Stimulated activated CD4-positive, alpha-beta T cell treated with anti-CD3 and anti-CD28 coated beads, Interleukin-2, amount 100 ng/mL, for 48 hours (primary cell): ENCODE measurements at regions not wholly inside any gene's neighbourhood (a gene's known extent, or its start where the extent isn't known, plus 50 kb on each side); places are given as distances from the start of the nearest gene placed in this dataset.
"Not testable (repeated sequence)": the region's sequence is repeated elsewhere in the genome, so short reads cannot be mapped to it uniquely, and the experiment has no call there.

Experiments
- DNase-seq, 2 donors: peaks; one replicate each; pipeline ENCODE4 v3.0.0-alpha.2; 2020

DNA sequence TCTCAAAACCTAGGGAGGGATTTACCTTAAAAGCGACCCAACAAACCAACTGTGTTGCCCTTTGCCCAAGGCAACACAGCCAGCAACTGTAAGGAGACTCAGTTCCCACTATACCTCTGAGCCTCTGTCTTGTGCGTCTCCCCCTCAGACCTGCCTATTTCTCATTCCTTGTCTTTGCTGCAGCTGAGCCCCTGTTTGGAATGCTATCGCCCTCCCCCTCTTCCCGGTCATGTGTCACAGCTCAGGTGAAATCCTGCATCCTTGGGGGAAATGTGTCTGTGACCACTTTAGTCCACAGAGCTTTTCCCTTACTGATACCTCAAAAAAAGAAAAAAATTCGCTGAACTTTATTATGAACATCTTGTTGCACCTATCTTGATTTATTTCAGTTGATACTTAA lies 52.0 kb upstream of the LRIG1 start:
- DNase-seq: no peak

DNA sequence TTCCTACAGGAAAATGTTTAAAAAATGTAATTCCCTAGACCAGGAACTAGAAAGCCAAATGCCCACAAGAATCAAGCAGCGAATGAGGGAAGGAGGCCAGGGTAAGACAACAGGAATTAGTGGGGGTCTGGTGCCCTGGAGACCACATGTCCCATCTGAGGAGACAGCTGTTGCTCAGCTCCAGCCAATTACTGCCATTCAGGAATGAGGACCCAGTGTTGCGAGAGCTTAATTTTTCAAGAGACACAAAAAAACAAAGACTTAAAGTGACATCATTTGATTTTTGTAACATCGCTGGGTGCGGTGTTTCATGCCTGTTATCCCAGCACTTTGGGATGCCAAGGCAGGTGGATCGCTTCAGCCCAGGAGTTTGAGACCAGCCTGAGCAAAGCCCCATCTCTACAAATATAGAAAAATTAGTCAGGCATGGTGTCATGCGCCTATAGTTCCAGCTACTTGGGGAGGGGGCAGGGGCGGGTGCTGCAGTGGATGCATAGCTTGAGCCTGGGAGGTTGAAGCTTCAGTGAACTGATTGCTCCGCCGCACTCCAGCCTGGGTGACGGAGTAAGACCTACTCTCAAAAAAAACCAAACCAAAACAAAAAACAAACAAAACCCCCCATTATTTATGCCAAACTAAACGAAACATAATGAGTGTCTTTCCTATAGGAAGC lies 52.8 kb upstream of the LRIG1 start:
- DNase-seq: no peak

DNA sequence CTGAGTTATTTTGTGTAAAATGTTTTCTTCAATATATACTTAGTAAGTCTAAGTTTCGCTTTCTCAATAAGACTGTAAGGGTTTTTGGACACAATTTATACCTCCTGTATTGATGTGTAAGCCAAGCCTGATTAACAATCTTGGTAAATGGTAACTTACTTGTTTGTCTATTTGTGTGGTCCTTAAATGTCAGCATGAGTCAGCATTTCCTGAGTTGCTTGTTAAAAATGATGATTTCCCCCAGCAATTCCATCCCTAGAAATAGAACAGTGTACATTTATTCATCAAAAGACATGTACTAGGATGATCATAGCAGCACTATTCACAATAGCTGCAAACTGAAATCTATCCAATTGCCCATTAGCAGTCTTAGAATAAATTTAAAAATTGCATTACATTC lies 53.4 kb upstream of the LRIG1 start:
- no peak for DNase-seq

DNA sequence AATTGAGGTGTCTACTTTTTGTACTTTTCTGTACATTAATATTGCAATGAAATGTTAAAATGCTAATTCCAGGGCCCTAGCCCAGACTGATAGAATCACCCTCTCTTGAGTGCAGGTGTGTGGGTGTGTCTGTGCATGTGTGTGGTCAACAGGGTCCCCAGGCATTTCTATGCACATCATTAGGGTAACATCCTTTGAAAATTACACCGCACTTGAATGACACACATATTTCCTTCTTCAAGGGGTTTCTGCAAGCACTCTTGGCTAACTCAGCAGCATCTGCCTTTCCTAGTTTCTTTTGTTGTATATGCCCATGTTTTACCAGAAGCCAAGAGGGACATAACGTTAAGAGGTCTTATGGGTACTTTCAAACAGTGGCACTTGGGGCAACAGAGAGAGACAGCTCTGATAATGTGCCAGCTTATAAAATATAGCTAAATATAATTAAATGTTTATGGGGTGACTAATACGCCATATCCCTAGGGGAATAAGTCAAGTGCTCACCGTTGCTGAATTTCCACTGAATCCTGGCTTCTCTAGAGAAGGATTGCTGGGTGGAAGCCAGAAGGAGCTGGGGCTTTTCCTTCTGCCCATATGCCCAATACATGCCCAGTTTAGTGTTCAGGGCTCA lies 54.5 kb upstream of the LRIG1 start:
- DNase-seq: no peak

DNA sequence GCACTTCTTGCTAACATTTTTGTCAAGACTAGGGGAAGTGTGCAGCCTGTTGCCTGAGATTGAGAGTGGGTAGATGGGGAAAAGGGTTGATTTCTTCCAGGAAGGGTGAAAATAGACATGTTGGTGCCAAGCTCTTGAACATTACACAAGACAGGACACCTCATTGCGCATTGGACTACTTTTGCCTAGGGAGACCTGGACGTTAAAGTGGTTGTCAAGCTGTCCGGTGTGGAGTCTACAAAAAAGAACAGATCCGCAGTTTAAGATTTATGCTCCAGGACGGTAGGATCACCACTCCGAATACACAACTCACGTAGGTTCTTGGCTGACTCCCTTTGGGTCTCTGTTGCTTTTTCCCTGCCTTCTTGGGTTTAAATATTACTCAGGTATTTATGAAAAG lies 56.3 kb upstream of the LRIG1 start:
- no peak for DNase-seq

DNA sequence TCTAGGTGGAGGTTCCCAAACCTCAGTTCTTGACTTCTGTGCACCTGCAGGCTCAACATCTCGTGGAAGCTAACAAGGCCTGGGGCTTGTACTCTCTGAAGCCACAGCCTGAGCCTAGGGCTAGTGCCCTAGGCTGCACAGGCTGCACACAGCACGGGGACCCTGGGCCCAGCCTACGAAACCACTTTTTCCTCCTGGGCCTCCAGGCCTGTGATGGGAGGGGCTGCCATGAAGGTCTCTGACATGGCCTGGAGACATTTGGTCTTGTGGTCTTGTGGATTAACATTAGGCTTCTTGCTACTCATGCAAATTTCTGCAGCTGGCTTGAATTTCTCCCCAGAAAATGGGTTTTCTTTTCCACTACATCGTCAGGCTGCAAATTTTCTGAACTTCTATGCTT lies 59.1 kb upstream of the LRIG1 start:
- not testable (repeated sequence) for DNase-seq

DNA sequence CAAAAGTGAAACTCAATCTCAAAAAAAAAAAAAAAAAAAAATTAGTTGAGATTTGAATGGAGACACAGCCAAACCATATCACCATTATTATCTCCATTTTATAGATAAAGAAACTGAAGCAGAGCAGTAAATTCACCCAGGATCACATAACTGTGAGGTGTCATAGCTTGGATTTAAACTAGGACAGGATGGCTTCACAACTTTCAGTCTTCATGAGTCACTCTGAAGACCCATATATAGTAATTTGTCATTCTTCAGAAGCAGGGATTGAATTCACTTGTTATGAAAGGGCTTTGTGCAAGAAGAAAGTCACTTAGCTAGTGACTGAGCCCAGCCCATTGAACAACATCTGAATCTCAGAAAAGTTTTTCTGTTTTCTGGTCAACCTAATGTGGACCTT lies 60.5 kb upstream of the LRIG1 start:
- no peak for DNase-seq

DNA sequence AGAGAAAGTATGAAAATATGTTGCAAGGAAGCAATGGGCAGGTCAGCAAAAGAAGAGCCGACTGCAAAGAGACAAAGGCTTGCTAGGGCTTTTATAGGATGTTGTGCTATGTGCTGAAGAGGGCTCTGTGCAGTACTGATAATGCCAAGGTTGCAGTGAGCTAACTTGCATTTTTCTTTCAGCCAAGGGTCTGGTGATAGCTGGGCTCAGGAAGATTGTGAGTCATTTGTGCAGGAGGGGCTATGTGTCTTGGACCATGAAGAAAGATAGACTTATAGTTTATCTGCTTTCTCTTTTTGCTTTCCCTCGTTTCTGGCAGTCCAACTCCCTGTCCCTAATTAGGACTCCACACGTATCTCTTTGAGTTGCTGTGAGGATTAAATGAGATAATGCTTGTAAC lies 64.5 kb upstream of the LRIG1 start:
- no peak for DNase-seq

DNA sequence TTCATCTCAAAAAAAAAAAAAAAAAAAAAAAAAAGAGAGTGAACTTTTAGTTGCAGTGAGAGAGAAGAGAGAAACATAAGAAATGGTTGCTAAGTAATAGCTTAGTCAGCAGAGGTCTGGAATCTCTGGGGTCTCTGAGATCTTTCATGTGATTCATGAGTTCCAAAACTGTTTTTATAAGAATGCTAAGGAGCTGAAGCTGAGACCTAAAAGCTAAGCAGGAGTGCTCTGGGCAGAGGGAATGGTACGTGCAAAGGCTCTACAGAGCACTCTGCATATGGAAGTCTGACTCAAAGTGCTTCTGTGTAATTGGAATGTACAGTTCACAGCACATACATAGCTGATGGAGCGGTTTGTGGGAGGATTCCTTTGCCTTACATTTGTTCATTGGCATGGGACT lies 66.3 kb upstream of the LRIG1 start:
- no peak for DNase-seq

DNA sequence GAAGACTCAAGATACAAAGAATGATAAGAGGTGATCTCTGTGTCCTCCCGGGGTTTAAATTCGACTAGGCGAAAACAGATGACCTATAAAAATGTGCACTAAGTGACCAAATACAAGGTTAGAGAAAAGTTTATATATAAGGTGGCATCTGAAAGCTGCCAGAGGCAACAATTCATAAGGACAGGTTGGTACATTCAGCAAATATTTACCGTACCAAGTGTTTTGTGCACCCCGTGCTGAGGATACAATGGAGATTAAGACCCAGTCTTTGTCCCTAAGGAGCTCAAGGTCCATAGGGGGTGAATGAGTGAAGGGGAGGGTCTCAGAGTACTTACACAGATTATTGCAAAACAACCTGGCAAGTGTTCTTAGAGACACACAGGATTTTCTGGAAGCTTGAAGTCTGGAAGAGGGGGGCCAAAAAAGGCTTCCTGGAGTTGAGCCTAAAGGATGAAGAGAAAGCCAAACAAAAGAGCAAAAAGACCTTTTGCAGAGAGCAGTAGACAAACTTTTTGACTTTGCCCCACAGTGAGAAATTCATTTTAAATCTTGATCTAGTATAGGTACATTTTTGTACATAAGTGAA lies 71.4 kb upstream of the LRIG1 start:
- no peak for DNase-seq

DNA sequence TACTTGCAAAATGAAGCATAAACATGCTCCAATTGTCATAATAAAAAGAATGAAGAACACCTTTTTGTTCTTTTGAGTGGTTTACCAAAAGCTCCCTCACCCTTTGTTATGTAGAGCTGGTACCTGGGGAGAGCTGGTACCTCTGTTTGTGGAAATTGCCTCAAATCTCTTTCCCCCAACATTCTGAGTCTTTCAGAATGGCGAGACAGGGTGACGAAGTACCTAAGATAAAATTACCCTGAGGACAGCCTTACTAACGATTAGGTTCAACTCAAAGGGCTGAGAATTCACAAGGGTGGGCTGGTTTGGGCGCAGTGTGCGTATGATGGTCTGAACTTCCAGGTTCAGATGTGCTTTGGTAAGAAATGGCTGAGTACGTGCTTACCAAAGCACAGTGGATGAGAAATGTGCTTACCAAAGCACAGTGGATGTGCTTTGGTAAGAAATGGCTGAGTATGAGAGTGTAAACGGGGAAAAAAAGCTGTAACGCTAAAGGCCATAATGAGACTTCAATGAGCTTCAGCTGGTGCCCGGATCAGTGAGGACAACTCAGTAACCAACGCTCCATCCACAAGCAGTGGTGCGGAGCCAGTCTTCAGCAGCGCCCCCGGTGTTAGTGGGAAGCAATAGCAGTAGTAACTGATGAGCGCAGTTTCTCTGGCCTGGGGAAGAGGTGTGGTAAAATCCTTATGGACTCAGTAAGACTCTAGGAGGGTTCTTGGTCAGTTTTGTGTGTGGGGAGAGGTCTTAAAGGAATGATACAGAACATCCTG lies 72.3 kb upstream of the LRIG1 start:
- peak in 1 of 2 donors; percentile 7 for DNase-seq

DNA sequence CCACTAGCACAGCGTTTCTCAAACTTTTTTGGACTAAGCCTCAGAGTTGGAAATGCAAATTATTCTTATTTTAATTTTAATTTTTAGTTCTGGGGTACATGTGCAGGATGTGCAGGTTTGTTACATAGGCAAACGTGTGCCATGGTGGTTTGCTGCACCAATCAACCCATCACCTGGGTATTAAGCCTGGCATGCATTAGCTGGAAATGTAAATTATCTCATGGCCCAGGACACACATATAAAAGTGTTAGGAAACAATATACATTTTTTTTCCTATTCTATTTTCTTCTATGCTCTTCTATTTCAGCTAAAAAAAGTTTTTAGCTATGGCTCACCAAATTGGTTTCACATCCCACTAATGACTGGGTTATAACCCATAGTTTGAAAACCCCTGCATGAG lies 73.3 kb upstream of the LRIG1 start:
- DNase-seq: no peak

DNA sequence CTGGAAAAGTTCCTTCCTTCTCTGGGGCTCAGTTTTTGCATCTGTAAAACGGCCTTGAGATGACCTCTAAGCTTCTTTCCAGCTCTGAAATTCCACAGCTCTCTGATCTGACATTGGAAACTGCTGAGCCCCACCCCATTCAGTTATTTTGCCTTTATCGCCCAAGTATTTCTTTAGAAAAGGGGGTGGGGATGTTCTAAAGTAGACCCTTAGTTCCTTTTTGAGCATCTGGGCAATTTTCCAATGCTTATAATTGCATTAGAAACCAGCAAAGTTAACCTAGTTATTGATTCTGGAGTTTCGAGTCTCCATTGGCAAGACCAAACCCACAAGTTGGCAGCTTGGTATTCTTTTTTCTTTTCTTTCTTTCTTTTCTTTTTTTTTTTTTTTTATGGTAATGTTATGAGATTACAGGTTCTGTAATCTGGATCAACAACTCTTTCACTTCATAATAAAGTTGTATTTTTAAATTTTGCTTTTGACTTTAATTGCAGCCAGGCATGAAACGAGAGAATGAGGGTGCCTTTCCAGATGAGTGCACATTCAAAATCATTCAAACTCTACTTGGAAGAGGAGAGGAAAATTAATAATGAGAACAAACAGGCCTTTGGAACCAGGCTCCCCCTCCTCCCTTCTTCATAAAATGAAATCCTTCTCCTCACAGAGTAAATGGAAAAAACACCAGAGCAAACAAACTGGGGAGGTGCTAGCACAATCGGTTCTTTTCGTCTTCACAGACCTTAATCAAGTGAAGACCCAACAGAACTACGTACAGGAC lies 76.8 kb upstream of the LRIG1 start:
- DNase-seq: no peak

DNA sequence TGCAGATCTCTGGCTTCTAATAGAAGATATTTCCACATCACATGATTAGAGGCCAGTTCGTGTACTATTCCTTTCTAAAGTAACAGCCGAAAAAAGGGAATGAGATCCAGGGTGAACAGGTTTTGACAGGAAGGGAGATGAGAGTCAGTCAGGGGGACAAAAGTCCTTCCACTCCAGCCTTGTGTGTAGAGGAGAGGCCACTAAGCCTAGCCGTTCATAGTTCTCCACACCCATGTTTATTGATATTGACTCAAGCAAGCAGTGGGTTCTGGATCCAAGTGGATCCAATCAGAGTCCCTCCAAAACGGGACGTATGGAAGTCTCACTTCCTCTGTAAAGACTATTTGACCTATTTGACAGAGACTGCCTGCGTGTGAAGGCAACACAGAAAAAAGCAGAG lies 80.4 kb upstream of the LRIG1 start:
- DNase-seq: no peak

DNA sequence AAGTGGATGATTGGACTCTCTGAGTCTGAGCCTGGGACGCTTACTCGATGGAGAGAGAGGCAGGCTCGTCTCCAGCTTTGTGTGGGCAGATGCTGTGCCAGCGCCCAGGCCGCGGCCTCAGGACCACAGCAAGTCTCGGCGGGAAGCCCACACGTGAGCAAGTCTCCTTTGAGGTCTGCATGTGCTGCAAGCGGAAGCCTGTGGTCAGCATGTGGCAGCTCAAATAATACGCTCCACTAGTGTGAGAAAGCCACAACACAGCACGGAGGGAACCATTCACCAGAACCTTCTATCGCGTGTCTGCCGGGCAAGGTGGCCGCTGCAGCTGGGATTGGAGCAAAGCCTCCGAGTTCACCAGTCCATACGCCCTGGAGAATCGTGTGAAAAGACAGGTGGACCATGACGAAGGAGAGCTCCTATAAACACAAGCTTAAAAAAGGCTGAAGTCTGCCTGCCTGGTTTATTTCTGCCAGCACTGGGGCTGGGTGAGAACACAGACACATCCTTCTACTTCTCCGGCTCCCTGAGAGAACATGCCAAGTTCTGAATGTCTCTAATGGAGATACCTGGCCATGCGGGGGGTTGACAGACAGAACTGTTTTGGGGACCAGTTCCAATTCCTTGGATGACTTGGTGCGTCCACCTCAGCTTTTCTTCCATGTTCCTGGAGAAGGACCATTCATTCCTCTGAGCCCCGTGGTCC lies 82.0 kb upstream of the LRIG1 start:
- peak in 1 of 2 donors; percentile 18 for DNase-seq

DNA sequence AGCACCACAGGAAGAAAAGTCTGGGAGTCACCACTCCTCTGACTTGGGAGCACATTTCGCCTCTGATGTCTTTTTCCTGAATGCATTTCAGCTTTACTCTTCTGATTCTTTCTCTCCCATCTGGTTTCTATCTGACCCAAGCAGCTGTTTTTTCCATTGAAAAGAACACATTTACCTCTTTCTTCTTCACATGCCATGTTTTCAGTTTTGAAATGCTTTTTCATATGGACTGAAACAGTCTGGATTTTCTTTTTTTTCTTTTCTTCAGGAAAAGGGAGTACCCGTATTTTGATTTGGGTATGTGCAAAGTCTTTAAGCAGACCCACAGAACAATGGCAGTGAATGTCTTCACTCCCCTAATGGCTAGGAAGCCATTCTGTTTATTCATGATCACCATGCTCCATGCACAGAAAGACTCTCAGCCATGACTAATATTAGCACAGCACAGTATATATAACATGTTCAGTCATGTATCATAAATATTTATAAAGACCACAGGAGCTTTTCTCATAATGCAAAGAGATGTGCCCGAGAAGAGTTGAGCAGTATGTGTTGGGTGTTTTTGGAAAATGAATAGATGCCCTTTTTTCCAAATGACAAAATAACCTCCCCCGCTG lies 82.7 kb upstream of the LRIG1 start:
- DNase-seq: no peak

DNA sequence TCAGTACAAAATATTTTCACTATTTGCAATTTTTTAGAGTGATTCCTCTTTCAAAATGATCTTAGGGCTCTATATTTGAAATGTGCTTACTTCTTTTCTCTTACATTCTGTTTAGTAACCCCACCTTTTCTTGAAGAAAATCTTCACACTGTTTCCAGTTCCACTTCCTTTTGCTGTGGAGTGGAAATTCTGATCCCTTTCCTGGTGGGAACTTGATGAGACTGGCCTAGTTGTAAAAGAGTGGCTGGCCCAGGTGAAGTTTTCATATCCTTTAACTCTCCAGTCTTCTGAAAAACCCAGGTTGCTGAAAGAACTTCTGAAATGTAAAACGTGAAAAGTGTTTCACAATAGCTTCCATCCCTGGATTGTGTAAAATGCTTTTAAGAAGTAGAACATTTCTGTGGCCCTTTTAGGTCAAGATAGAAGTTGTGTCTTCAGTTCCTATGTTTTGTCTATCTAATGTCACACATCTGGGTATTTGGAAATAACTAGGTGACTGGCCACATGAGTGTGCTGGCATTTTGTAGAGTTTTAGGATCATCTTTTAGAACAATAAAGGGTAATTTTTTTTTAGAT lies 84.8 kb upstream of the LRIG1 start:
- DNase-seq: no peak

DNA sequence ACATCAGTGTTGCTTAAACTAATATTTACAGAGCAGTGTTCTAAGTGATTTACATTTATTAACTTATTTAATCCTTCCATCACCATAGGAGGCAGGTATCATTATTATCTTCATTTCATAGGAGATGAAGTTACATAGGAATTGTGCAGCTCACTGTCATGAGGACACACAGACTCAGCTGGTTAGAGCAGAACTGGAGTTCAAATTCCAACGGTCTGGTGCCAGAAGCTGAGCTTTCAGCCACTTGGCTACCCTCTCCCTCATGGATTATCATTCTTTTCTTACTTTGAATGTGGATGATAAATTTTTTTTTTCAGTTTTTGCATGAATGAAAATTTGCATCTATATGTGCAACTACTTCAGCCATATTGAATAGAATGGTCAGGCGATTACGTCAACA lies 86.0 kb upstream of the LRIG1 start:
- DNase-seq: no peak

DNA sequence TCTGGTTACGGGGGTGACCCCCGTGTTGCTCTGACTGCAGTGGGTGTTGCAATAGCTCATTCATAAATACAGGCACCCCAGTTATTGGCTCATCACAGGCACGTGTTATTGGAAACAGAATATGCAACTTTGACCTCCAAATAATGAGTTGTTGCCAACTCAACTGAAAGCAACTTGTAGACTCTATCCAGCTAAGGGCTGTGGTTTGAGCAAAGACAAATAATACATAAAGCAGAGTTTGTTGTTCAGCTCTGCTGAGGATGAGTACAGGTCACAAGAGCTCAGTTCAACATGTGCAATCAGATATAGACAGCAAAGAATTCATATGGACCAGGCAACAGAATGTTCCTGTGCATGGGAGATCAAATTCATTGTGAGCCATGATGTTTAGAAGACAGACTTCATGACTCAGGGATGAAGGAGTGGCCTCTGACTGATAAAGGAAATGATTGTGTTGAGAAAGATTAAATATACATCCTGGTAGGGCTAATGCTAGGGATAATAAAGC lies 87.6 kb upstream of the LRIG1 start:
- no peak for DNase-seq

DNA sequence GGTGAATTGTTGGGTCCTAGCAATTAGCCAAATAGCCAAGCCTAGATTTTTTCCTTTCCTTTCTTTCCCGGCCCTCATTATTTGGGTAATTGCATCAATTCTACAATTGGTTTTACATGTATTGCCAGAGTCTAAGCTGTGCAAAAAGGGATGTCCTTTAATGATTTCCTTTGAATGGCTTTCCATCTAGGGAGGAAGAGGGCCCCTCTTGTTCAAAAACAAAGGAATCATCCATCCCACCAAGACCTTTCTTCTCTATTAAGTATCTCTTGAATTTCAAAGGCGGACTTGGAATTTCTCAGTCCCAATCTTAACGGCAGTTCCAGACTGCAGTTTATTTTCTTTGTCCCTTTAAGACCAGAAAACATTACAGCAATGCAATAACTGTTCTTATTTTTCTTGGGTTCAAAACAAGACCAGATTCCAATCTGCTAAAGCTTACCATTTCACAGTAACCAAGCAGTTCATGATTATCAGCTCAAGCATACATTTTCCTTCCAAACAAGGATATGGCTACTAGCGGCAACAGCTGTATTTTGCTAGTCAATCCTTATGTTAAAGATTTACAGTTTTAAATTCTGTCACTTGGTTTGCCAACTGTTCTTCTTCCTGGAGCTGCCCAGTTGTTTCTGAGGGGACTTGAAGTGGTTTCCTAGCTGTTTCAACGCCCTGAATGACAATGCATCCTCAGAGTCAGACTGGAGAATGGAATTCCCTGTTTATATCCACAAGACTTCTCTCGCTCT lies 91.4 kb upstream of the LRIG1 start:
- DNase-seq: no peak
